Trophoblast cell (in vitro differentiated cells and primary cell): ENCODE measurements at regions not wholly inside any gene's neighbourhood (a gene's known extent, or its start where the extent isn't known, plus 50 kb on each side); places are given as distances from the start of the nearest gene placed in this dataset.

ENCODE experiments used
- DNase-seq, 2 donors: peaks; one replicate each; pipeline ENCODE4 v3.0.0-alpha.2; 2016
- H2AFZ ChIP-seq: 2 replicates; pipeline ENCODE4 v1.6.1; 2013; ENCODE audit warnings: low read length, moderate library complexity, mild to moderate bottlenecking; ENCODE audit not compliant: insufficient read depth, poor library complexity
- H2AK5ac ChIP-seq: 2 replicates; pipeline ENCODE4 v1.6.1; 2013; ENCODE audit warnings: mild to moderate bottlenecking, low read length
- H2BK120ac ChIP-seq: 2 replicates; pipeline ENCODE4 v1.6.1; 2013; ENCODE audit warnings: low read length, mild to moderate bottlenecking, moderate library complexity; ENCODE audit not compliant: insufficient read depth, poor library complexity
- H2BK12ac ChIP-seq: 2 replicates; pipeline ENCODE4 v1.6.1; 2013; ENCODE audit warnings: mild to moderate bottlenecking, low read length, moderate library complexity
- H2BK5ac ChIP-seq: 2 replicates; pipeline ENCODE4 v1.6.1; 2013; ENCODE audit warnings: low read length, low read depth, moderate library complexity, mild to moderate bottlenecking; ENCODE audit not compliant: poor library complexity
- H3K14ac ChIP-seq: 2 replicates; pipeline ENCODE4 v1.6.1; 2013; ENCODE audit warnings: mild to moderate bottlenecking, low read length
- H3K18ac ChIP-seq: 2 replicates; pipeline ENCODE4 v1.6.1; 2013; ENCODE audit warnings: mild to moderate bottlenecking, low read length
- H3K23ac ChIP-seq: 2 replicates; pipeline ENCODE4 v1.6.1; 2013; ENCODE audit warnings: low read length
- H3K27ac ChIP-seq: 2 replicates; pipeline ENCODE4 v1.5.1; 2013; ENCODE audit warnings: low read depth, mild to moderate bottlenecking, inconsistent platforms, low read length, moderate library complexity
- H3K27me3 ChIP-seq: 2 replicates; pipeline ENCODE4 v1.6.1; 2013; ENCODE audit warnings: inconsistent platforms, mild to moderate bottlenecking, low read length, moderate library complexity; ENCODE audit not compliant: insufficient read depth
- H3K36me3 ChIP-seq, 2 experiments: 1 replicate in 1 of 2; 2 replicates in 1 of 2; pipeline ENCODE4 v1.6.1; 2013; ENCODE audit warnings: low read length in 2 of 2, mild to moderate bottlenecking in 2 of 2, moderate library complexity in 1 of 2; ENCODE audit not compliant: insufficient read depth in 2 of 2, control insufficient read depth in 1 of 2
- H3K4ac ChIP-seq: 2 replicates; pipeline ENCODE4 v1.6.1; 2013; ENCODE audit warnings: low read depth, mild to moderate bottlenecking, low read length, moderate library complexity
- H3K4me1 ChIP-seq, 2 experiments: 1 replicate in 1 of 2; 2 replicates in 1 of 2; pipeline ENCODE4 v1.6.1; 2013; ENCODE audit warnings: low read length in 2 of 2, mild to moderate bottlenecking in 2 of 2, moderate library complexity in 1 of 2; ENCODE audit not compliant: insufficient read depth in 2 of 2, control insufficient read depth in 1 of 2
- H3K4me2 ChIP-seq: 2 replicates; pipeline ENCODE4 v1.6.1; 2013; ENCODE audit warnings: inconsistent platforms, mild to moderate bottlenecking, low read length, moderate library complexity
- H3K4me3 ChIP-seq: 2 replicates; pipeline ENCODE4 v1.5.1; 2013; ENCODE audit warnings: mild to moderate bottlenecking, low read depth, low read length, inconsistent platforms
- H3K79me1 ChIP-seq: one replicate; pipeline ENCODE4 v1.6.1; 2013; ENCODE audit warnings: low read length
- H3K79me2 ChIP-seq: 2 replicates; pipeline ENCODE4 v1.6.1; 2013; ENCODE audit warnings: low read length, mild to moderate bottlenecking; ENCODE audit not compliant: control insufficient read depth, insufficient read depth, poor library complexity
- H3K9ac ChIP-seq: 2 replicates; pipeline ENCODE4 v1.6.1; 2013; ENCODE audit warnings: mild to moderate bottlenecking, low read length
- H3K9me3 ChIP-seq: 2 replicates; pipeline ENCODE4 v1.6.1; 2013; ENCODE audit warnings: low read depth, mild to moderate bottlenecking, control low read depth, inconsistent platforms, low read length; ENCODE audit not compliant: insufficient read depth
- H4K12ac ChIP-seq: 2 replicates; pipeline ENCODE4 v1.6.1; 2013; ENCODE audit warnings: low read depth, mild to moderate bottlenecking, low read length, moderate library complexity
- H4K8ac ChIP-seq: 2 replicates; pipeline ENCODE4 v1.6.1; 2013; ENCODE audit warnings: low read depth, mild to moderate bottlenecking, low read length, moderate library complexity
- H4K91ac ChIP-seq: one replicate; pipeline ENCODE4 v1.6.1; 2013; ENCODE audit warnings: low read depth, mild to moderate bottlenecking, low read length, moderate library complexity
- WGBS: extraction: QIAGEN DNeasy Blood & Tissue Kit; methylation state at CpG from one replicate; pipeline ENCODE4 v1.1.7; 2013; ENCODE audit warnings: missing lambda C conversion rate; ENCODE audit not compliant: insufficient read length, insufficient coverage; ENCODE audit errors: extremely low coverage; 5-methylcytosine and 5-hydroxymethylcytosine counted together

- Histone ChIP-seq H4K8ac (no peak overlapping the region), H4K12ac (no peak overlapping the region), H4K91ac (no peak overlapping the region), H3K79me2 (no peaks in the 10 kb centered on the region), H3K4me3 (no peak overlapping the region), H3K79me1 (no peaks in the 10 kb centered on the region), H3K18ac (no peak overlapping the region), H3K9me3 (no peaks in the 10 kb centered on the region), H2AK5ac (no peak overlapping the region), H3K27ac (no peak overlapping the region), H2BK5ac (no peak overlapping the region), H3K9ac (no peak overlapping the region), H3K4ac (no peak overlapping the region), H3K23ac (no peak overlapping the region), H3K14ac (no peak overlapping the region), H3K27me3 (no peaks in the 10 kb centered on the region), H3K4me1 (no peaks in the 10 kb centered on the region), H2BK12ac (no peak overlapping the region), H3K36me3 (no peaks in the 10 kb centered on the region), H3K4me2 (no peak overlapping the region), H2BK120ac (no peak overlapping the region), H2AFZ (no peak overlapping the region)
- whole genome bisulfite sequencing = no CpG with 5 or more reads among the region's 5 CpGs
- no peak for DNase-seq
These were observed 54.7 kb upstream of the SDK2 start for GRCh38 chr17:73698966-73699365.

DNA sequence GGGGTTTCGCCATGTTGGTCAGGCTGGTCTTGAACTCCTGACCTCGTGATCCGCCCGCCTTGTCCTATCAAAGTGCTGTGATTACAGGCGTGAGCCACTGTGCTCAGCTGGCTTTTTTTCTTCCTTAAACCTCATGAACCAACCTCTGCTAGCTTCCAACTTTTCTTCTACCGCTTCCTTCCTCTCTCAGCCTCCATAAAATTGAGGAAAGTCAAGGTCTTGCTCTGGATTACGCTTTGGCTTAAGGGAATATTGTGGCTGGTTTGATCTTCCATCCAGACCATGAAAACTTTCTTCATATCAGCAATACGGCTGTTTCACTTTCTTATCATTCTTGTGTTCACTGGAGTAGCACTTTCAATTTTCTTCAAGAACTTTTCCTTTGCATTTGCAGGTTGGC, 57.5 kb upstream of the SDK2 start:
- WGBS = no CpG with 5 or more reads among the region's 8 CpGs
- no peak overlapping the region for H2AFZ ChIP-seq
- H3K9ac ChIP-seq = no peak overlapping the region
- no peak overlapping the region for H3K27ac ChIP-seq
- H2BK120ac ChIP-seq = no peak overlapping the region
- peaks cover 3% of the 10 kb centered on the region for H3K9me3 ChIP-seq
- no peak overlapping the region for H2AK5ac ChIP-seq
- H3K4me1 ChIP-seq = peaks cover 0 to 2% of the 10 kb centered on the region in 2 experiments
- no peak overlapping the region for H3K14ac ChIP-seq
- H2BK12ac ChIP-seq = no peak overlapping the region
- H3K18ac ChIP-seq = no peak overlapping the region
- H3K79me2 ChIP-seq = no peaks in the 10 kb centered on the region
- H4K12ac ChIP-seq = no peak overlapping the region
- H3K79me1 ChIP-seq = no peaks in the 10 kb centered on the region
- no peaks in the 10 kb centered on the region for H3K36me3 ChIP-seq
- H3K27me3 ChIP-seq = no peaks in the 10 kb centered on the region
- DNase-seq = peak in 1 of 2 donors; percentile 6
- H3K23ac ChIP-seq = no peak overlapping the region
- no peak overlapping the region for H3K4ac ChIP-seq
- no peak overlapping the region for H4K91ac ChIP-seq
- H4K8ac ChIP-seq = no peak overlapping the region
- H2BK5ac ChIP-seq = no peak overlapping the region
- H3K4me2 ChIP-seq = no peak overlapping the region
- no peak overlapping the region for H3K4me3 ChIP-seq

DNA sequence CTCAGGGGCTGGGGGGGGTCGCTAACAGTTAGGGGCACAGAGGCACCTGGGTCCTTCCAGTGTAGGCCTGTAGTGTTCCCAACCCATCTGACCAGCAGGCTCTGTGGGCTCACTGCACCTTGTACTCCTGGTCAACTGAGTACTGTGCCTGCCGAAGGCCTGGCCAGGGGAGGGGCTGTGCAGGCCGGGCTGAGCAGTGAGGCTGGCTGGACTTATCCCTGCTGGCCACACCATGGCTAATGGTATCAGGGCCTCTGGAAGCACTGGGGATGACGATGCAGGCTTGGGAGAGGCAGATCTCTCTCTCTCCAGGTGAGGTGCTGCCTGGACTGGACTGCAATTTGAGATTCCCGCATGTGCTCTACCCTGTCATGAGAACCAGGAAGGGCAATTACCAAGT, 58.9 kb upstream of the SDK2 start:
- Histone ChIP-seq H3K79me1 (no peaks in the 10 kb centered on the region), H3K23ac (no peak overlapping the region), H3K14ac (no peak overlapping the region), H4K12ac (no peak overlapping the region), H2BK5ac (no peak overlapping the region), H3K4me2 (no peak overlapping the region), H2BK120ac (no peak overlapping the region), H3K4me1 (peaks cover 0 to 2% of the 10 kb centered on the region in 2 experiments), H3K18ac (no peak overlapping the region), H4K8ac (no peak overlapping the region), H2AFZ (no peak overlapping the region), H3K27me3 (no peaks in the 10 kb centered on the region), H3K36me3 (no peaks in the 10 kb centered on the region), H2AK5ac (no peak overlapping the region), H2BK12ac (no peak overlapping the region), H4K91ac (no peak overlapping the region), H3K9me3 (peaks cover 3% of the 10 kb centered on the region), H3K79me2 (no peaks in the 10 kb centered on the region), H3K27ac (no peak overlapping the region), H3K9ac (no peak overlapping the region), H3K4ac (no peak overlapping the region), H3K4me3 (no peak overlapping the region)
- WGBS = no CpG with 5 or more reads among the region's 5 CpGs
- peak; percentile 5 to 31 for DNase-seq

DNA sequence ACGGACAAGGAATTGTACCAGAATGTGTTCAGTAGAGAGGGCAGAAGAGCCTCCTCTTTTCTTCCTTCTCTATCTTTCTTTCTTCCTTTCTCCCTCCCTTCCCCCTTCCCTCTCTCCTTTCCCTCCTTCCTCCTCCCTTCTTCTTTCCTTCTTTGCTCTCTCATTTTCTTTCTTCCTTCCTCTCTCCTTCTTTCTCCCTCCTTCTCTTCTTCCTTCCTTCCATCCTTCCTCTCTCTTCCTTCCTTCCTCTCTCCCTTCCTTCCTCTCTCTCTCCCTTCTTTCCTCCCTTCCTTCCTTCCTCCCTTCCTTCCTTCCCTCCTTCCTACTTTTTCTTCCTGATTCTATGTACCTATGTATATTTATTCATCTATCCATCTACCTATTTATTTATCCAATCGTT, 59.7 kb upstream of the SDK2 start:
- H2BK12ac ChIP-seq = no peak overlapping the region
- H3K4me1 ChIP-seq = peaks cover 0 to 2% of the 10 kb centered on the region in 2 experiments
- no peak overlapping the region for H3K23ac ChIP-seq
- H2BK5ac ChIP-seq = no peak overlapping the region
- no peak overlapping the region for H2BK120ac ChIP-seq
- H2AFZ ChIP-seq = no peak overlapping the region
- no peak overlapping the region for H4K12ac ChIP-seq
- no peak overlapping the region for H3K4me3 ChIP-seq
- no CpG with 5 or more reads among the region's 2 CpGs for WGBS
- no peak overlapping the region for H4K8ac ChIP-seq
- no peak overlapping the region for H3K4me2 ChIP-seq
- no peak overlapping the region for H2AK5ac ChIP-seq
- no peak overlapping the region for H3K27ac ChIP-seq
- H3K4ac ChIP-seq = no peak overlapping the region
- H3K79me1 ChIP-seq = no peaks in the 10 kb centered on the region
- H3K79me2 ChIP-seq = no peaks in the 10 kb centered on the region
- peaks cover 3% of the 10 kb centered on the region for H3K9me3 ChIP-seq
- no peak overlapping the region for H4K91ac ChIP-seq
- no peak overlapping the region for H3K18ac ChIP-seq
- no peak overlapping the region for H3K14ac ChIP-seq
- DNase-seq = no peak
- H3K27me3 ChIP-seq = no peaks in the 10 kb centered on the region
- no peaks in the 10 kb centered on the region for H3K36me3 ChIP-seq
- H3K9ac ChIP-seq = no peak overlapping the region
